Neural cell (in vitro differentiated cells): ENCODE measurements at regions not wholly inside any gene's neighbourhood (a gene's known extent, or its start where the extent isn't known, plus 50 kb on each side); places are given as distances from the start of the nearest gene placed in this dataset.

Experiments used
- H2AFZ ChIP-seq: fragments of 200-600, 300-800 bp; sonication (generic), shearing (Covaris generic); 2 replicates; pipeline ENCODE4 v1.6.0; 2014; ENCODE audit warnings: low read depth, mild to moderate bottlenecking, antibody characterized with exemption, low read length, moderate library complexity
- H3F3A ChIP-seq: fragments of 200-600 bp; shearing (Covaris generic); 2 replicates; pipeline ENCODE4 v1.6.1; 2016; ENCODE audit warnings: mild to moderate bottlenecking, moderate library complexity, mixed read lengths, antibody characterized with exemption, low read length; ENCODE audit not compliant: insufficient read depth, poor library complexity, severe bottlenecking
- H3K27ac ChIP-seq: fragments of 200-600, 300-800 bp; sonication (generic), shearing (Covaris generic); 2 replicates; pipeline ENCODE4 v1.5.1; 2014; ENCODE audit warnings: mild to moderate bottlenecking, low read length, moderate library complexity
- H3K27me3 ChIP-seq: fragments of 300-800, 200-600 bp; sonication (generic), shearing (Covaris generic); 2 replicates; pipeline ENCODE4 v1.6.0; 2014; ENCODE audit warnings: mild to moderate bottlenecking, low read depth, low read length, moderate library complexity; ENCODE audit not compliant: insufficient read depth
- H3K36me3 ChIP-seq: fragments of 300-800, 200-600 bp; sonication (generic), shearing (Covaris generic); 2 replicates; pipeline ENCODE4 v1.5.1; 2014; ENCODE audit warnings: mild to moderate bottlenecking, antibody characterized with exemption, low read length, moderate library complexity; ENCODE audit not compliant: insufficient read depth
- H3K4me2 ChIP-seq: fragments of 300-800, 200-600 bp; sonication (generic), shearing (Covaris generic); 2 replicates; pipeline ENCODE4 v1.6.0; 2014; ENCODE audit warnings: mild to moderate bottlenecking, low read length
- H3K4me3 ChIP-seq: fragments of 300-800, 200-600 bp; sonication (generic), shearing (Covaris generic); 2 replicates; pipeline ENCODE4 v1.5.1; 2014; ENCODE audit warnings: mild to moderate bottlenecking, low read length, moderate library complexity
- H3K79me2 ChIP-seq: fragments of 200-600 bp; shearing (Covaris generic); replicated peaks from 2 replicates; pipeline ENCODE4 v1.6.0; 2014; ENCODE audit warnings: mild to moderate bottlenecking, low read length, moderate library complexity; ENCODE audit not compliant: insufficient read depth
- H3K9ac ChIP-seq: fragments of 300-800, 200-600 bp; sonication (generic), shearing (Covaris generic); 2 replicates; pipeline ENCODE4 v1.6.1; 2016; ENCODE audit warnings: mild to moderate bottlenecking, low read length, mixed read lengths
- H3K9me2 ChIP-seq: fragments of 200-600 bp; shearing (Covaris generic); 2 replicates; pipeline ENCODE4 v1.6.1; 2016; ENCODE audit warnings: mild to moderate bottlenecking, low read length, mixed read lengths; ENCODE audit not compliant: insufficient read depth
- H3K9me3 ChIP-seq: fragments of 200-600, 300-800 bp; sonication (generic), shearing (Covaris generic); 2 replicates; pipeline ENCODE4 v1.6.1; 2016; ENCODE audit warnings: mild to moderate bottlenecking, mixed run types, low read length, moderate library complexity, mixed read lengths
- H4K20me1 ChIP-seq: fragments of 200-600 bp; shearing (Covaris generic); 2 replicates; pipeline ENCODE4 v1.6.1; 2016; ENCODE audit warnings: mild to moderate bottlenecking, mixed run types; ENCODE audit not compliant: insufficient read depth
- EP300 ChIP-seq: fragments of 450-650 bp; conservative IDR thresholded peaks from 2 replicates; pipeline ENCODE4 v1.6.1; 2014; ENCODE audit warnings: antibody characterized with exemption, mild to moderate bottlenecking, moderate library complexity; ENCODE audit not compliant: poor library complexity, severe bottlenecking
- EZH2 ChIP-seq: fragments of 200-600, 300-800 bp; shearing (Covaris generic), sonication (generic); IDR thresholded peaks from 2 replicates; pipeline ENCODE4 v1.6.1; 2014; ENCODE audit warnings: antibody characterized with exemption, low read length, borderline replicate concordance, mild to moderate bottlenecking; ENCODE audit not compliant: insufficient read depth, poor library complexity, severe bottlenecking
- MXI1 ChIP-seq: fragments of 450-650 bp; conservative IDR thresholded peaks from 2 replicates; pipeline ENCODE4 v1.6.1; 2014; ENCODE audit warnings: antibody characterized with exemption, mild to moderate bottlenecking; ENCODE audit not compliant: poor library complexity, severe bottlenecking
- POLR2AphosphoS5 ChIP-seq: IDR thresholded peaks from 2 replicates; pipeline ENCODE4 v1.6.1; 2012
- RAD21 ChIP-seq: fragments of 450-650 bp; conservative IDR thresholded peaks from 2 replicates; pipeline ENCODE4 v1.6.1; 2014; ENCODE audit warnings: antibody characterized with exemption, mild to moderate bottlenecking, moderate library complexity
- SMC3 ChIP-seq: fragments of 450-650 bp; conservative IDR thresholded peaks from 2 replicates; pipeline ENCODE4 v1.6.1; 2014; ENCODE audit warnings: antibody characterized with exemption, mild to moderate bottlenecking, moderate library complexity; ENCODE audit not compliant: poor library complexity
- TAF1 ChIP-seq: IDR thresholded peaks from 2 replicates; pipeline ENCODE4 v1.6.1; 2012; ENCODE audit warnings: low read depth
- TF ChIP-seq, protein P1 (sequence below): fragments of 450-650 bp; IDR thresholded peaks from 2 replicates; pipeline ENCODE4 v1.5.1; 2014; ENCODE audit warnings: antibody characterized with exemption, mild to moderate bottlenecking, moderate library complexity; ENCODE audit not compliant: poor library complexity, severe bottlenecking
- TF ChIP-seq, protein P2 (sequence below): IDR thresholded peaks from 2 replicates; pipeline ENCODE4 v1.6.1; 2012; ENCODE audit warnings: borderline replicate concordance

DNA sequence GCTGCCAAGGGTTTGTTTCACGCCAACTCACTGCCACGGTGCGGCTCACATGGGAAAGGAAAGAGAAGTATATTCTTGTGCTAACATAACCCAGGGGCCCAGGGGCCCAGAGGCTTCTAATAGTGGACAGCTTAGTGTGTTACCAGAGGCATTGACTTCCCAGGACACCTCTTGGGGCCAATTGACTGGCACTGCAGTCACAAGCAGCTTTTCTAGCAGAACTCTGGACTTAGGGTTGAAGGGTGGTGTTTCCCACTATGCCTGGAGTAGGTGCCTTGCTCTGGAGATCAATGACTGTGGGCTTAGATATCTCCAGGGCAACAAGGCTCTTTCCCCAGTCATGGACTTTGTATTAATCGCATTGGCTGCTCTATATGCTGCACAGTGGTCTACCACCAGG lies 172.7 kb upstream of the KBTBD8 start:
- no peak for TF ChIP-seq POLR2AphosphoS5
- TF ChIP-seq EZH2, result no peak
- TF ChIP-seq SMC3, result no peak
- no peak for TF ChIP-seq TAF1
- H4K20me1 ChIP-seq, result no peaks in the 10 kb centered on the region
- H3F3A ChIP-seq, result no peaks in the 10 kb centered on the region
- H3K27me3 ChIP-seq, result no peaks in the 10 kb centered on the region
- no peaks in the 10 kb centered on the region for H3K9me2 ChIP-seq
- no peak overlapping the region for H3K4me3 ChIP-seq
- H3K9me3 ChIP-seq, result no peaks in the 10 kb centered on the region
- H3K36me3 ChIP-seq, result no peaks in the 10 kb centered on the region
- H3K4me2 ChIP-seq, result no peak overlapping the region
- no peaks in the 10 kb centered on the region for H3K79me2 ChIP-seq
- no peak overlapping the region for H2AFZ ChIP-seq
- no peak overlapping the region for H3K27ac ChIP-seq
- H3K9ac ChIP-seq, result no peak overlapping the region

DNA sequence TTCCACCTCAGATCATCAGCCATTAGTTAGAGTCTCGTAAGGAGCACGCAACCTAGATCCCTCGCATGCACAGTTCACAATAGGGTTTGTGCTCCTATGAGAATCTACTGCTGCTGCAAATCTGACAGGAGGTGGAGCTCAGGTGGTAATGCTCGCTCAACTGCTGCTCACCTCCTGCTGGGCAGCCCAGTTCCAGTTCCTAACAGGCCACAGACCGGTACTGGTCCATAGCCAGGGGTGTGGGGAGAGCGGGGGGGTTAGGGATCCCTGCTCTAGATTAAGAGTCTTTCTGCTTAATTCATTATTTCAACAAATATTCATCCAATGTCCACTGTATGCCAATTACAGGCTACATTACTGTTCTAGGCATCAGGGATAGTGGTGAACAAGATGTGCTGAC lies 170.4 kb upstream of the KBTBD8 start:
- Histone ChIP-seq H3K27ac (no peak overlapping the region), H3K9me2 (no peaks in the 10 kb centered on the region), H4K20me1 (no peaks in the 10 kb centered on the region), H3K36me3 (no peaks in the 10 kb centered on the region), H2AFZ (no peak overlapping the region), H3K9me3 (no peaks in the 10 kb centered on the region), H3K9ac (no peak overlapping the region), H3K4me3 (no peak overlapping the region), H3K79me2 (no peaks in the 10 kb centered on the region), H3F3A (no peaks in the 10 kb centered on the region), H3K4me2 (no peak overlapping the region), H3K27me3 (no peaks in the 10 kb centered on the region)
- TF ChIP-seq MXI1 (no peak), RAD21 (no peak), EZH2 (no peak), EP300 (no peak), POLR2AphosphoS5 (no peak), SMC3 (no peak), TAF1 (no peak)
- TF ChIP-seq, protein P1, sequence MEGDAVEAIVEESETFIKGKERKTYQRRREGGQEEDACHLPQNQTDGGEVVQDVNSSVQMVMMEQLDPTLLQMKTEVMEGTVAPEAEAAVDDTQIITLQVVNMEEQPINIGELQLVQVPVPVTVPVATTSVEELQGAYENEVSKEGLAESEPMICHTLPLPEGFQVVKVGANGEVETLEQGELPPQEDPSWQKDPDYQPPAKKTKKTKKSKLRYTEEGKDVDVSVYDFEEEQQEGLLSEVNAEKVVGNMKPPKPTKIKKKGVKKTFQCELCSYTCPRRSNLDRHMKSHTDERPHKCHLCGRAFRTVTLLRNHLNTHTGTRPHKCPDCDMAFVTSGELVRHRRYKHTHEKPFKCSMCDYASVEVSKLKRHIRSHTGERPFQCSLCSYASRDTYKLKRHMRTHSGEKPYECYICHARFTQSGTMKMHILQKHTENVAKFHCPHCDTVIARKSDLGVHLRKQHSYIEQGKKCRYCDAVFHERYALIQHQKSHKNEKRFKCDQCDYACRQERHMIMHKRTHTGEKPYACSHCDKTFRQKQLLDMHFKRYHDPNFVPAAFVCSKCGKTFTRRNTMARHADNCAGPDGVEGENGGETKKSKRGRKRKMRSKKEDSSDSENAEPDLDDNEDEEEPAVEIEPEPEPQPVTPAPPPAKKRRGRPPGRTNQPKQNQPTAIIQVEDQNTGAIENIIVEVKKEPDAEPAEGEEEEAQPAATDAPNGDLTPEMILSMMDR, result no peak
- TF ChIP-seq, protein P2, sequence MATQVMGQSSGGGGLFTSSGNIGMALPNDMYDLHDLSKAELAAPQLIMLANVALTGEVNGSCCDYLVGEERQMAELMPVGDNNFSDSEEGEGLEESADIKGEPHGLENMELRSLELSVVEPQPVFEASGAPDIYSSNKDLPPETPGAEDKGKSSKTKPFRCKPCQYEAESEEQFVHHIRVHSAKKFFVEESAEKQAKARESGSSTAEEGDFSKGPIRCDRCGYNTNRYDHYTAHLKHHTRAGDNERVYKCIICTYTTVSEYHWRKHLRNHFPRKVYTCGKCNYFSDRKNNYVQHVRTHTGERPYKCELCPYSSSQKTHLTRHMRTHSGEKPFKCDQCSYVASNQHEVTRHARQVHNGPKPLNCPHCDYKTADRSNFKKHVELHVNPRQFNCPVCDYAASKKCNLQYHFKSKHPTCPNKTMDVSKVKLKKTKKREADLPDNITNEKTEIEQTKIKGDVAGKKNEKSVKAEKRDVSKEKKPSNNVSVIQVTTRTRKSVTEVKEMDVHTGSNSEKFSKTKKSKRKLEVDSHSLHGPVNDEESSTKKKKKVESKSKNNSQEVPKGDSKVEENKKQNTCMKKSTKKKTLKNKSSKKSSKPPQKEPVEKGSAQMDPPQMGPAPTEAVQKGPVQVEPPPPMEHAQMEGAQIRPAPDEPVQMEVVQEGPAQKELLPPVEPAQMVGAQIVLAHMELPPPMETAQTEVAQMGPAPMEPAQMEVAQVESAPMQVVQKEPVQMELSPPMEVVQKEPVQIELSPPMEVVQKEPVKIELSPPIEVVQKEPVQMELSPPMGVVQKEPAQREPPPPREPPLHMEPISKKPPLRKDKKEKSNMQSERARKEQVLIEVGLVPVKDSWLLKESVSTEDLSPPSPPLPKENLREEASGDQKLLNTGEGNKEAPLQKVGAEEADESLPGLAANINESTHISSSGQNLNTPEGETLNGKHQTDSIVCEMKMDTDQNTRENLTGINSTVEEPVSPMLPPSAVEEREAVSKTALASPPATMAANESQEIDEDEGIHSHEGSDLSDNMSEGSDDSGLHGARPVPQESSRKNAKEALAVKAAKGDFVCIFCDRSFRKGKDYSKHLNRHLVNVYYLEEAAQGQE, result no peak

DNA sequence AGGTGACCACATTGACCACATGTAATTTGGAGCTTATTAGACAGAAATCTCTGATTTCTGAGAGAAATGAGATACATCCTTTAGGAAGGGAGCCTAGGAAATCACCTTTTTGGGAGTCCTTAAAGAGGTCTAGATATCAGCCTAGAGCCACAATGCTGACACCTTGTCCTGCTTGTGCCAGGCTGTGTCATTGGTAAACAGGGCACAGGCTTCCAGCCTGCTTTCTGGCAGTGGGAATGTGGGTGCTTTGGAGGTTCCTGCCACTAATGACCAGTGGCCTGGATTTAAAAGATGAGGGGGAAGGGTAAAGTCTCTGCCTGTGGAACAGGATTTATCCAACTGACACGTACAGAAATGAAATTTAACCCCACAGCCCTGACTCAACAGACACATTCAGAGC lies 169.8 kb upstream of the KBTBD8 start:
- H3K27me3 ChIP-seq, result no peaks in the 10 kb centered on the region
- no peaks in the 10 kb centered on the region for H4K20me1 ChIP-seq
- no peak overlapping the region for H2AFZ ChIP-seq
- H3K4me3 ChIP-seq, result no peak overlapping the region
- no peaks in the 10 kb centered on the region for H3K9me2 ChIP-seq
- H3K36me3 ChIP-seq, result no peaks in the 10 kb centered on the region
- no peak overlapping the region for H3K9ac ChIP-seq
- H3F3A ChIP-seq, result no peaks in the 10 kb centered on the region
- TF ChIP-seq EP300, result no peak
- TF ChIP-seq TAF1, result no peak
- TF ChIP-seq, protein P1, result no peak
- TF ChIP-seq SMC3, result no peak
- TF ChIP-seq, protein P2, result no peak
- no peak for TF ChIP-seq EZH2
- no peak for TF ChIP-seq POLR2AphosphoS5
- TF ChIP-seq MXI1, result no peak
- TF ChIP-seq RAD21, result no peak
- H3K4me2 ChIP-seq, result no peak overlapping the region
- H3K27ac ChIP-seq, result no peak overlapping the region
- H3K79me2 ChIP-seq, result no peaks in the 10 kb centered on the region
- no peaks in the 10 kb centered on the region for H3K9me3 ChIP-seq
